ENCODE measurements at regions not wholly inside any gene's neighbourhood (a gene's known extent, or its start where the extent isn't known, plus 50 kb on each side); places are given as distances from the start of the nearest gene placed in this dataset.

DNA sequence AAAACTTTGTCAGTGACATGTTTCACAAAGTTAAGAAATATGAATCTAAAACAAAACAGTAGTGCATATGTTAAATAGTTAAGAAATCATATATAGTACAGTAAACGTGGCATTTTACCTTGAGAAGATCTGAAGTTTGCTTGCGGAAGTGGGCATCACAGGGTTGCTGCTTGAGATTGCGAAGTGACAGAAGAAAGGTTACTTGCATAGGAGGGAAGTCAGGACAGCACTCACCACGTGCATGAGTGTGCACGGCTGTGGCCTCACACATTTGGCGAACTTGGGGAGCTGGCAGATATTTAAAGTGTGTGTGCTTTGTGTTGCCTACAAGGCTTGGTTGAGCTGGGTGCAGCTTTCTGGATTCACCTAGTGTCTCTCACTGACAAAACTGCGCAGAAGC lies 431.5 kb upstream of the ARID1B start:
- TF ChIP-seq, protein P1, sequence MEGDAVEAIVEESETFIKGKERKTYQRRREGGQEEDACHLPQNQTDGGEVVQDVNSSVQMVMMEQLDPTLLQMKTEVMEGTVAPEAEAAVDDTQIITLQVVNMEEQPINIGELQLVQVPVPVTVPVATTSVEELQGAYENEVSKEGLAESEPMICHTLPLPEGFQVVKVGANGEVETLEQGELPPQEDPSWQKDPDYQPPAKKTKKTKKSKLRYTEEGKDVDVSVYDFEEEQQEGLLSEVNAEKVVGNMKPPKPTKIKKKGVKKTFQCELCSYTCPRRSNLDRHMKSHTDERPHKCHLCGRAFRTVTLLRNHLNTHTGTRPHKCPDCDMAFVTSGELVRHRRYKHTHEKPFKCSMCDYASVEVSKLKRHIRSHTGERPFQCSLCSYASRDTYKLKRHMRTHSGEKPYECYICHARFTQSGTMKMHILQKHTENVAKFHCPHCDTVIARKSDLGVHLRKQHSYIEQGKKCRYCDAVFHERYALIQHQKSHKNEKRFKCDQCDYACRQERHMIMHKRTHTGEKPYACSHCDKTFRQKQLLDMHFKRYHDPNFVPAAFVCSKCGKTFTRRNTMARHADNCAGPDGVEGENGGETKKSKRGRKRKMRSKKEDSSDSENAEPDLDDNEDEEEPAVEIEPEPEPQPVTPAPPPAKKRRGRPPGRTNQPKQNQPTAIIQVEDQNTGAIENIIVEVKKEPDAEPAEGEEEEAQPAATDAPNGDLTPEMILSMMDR (IDR thresholded peaks at IDR 0.05; ENCODE audit: poor library complexity, severe bottlenecking): no peak
- no peak overlapping the region for H3K27ac ChIP-seq (ENCODE audit: poor library complexity, severe bottlenecking)
- H3K36me3 ChIP-seq (ENCODE audit: low read depth): no peaks in the 10 kb centered on the region
- DNase-seq (ENCODE audit: low spot score) (no peak), ATAC-seq (ENCODE audit: low read depth) (no peak)
- no peak overlapping the region for H3K4me3 ChIP-seq (ENCODE audit: severe bottlenecking)
- H3K9me3 ChIP-seq (ENCODE audit: severe bottlenecking): no peaks in the 10 kb centered on the region
- H3K4me1 ChIP-seq (ENCODE audit: insufficient read depth, poor library complexity, severe bottlenecking): no peaks in the 10 kb centered on the region
- H3K27me3 ChIP-seq (ENCODE audit: insufficient read depth, poor library complexity, severe bottlenecking): peaks cover 4% of the 10 kb centered on the region

DNA sequence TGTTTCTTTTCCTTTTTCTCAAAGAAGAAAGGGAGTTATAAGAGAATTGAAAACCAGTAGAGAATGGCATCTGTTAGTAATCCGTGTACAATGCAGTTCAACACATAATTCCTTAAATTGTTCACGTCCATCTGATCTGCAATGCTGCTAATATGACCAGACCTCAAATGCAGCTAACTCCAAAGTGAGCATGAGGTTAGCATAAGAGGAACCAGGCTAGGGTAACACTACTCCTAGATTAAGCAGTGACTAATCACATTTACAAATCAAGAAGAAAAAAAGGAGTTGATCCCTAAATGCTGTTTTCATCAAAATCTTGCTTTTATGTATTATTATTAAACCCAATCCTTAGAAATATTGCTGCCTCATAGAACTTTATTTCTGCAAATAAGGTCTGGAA lies 432.7 kb upstream of the ARID1B start:
- TF ChIP-seq, protein P1 (IDR thresholded peaks at IDR 0.05; ENCODE audit: poor library complexity, severe bottlenecking): no peak
- H3K27me3 ChIP-seq (ENCODE audit: insufficient read depth, poor library complexity, severe bottlenecking): peaks cover 4% of the 10 kb centered on the region
- H3K27ac ChIP-seq (ENCODE audit: poor library complexity, severe bottlenecking): no peak overlapping the region
- H3K4me3 ChIP-seq (ENCODE audit: severe bottlenecking): no peak overlapping the region
- no peak for DNase-seq (ENCODE audit: low spot score)
- H3K4me1 ChIP-seq (ENCODE audit: insufficient read depth, poor library complexity, severe bottlenecking): no peaks in the 10 kb centered on the region
- no peak for ATAC-seq (ENCODE audit: low read depth)
- H3K9me3 ChIP-seq (ENCODE audit: severe bottlenecking): no peaks in the 10 kb centered on the region
- H3K36me3 ChIP-seq (ENCODE audit: low read depth): no peaks in the 10 kb centered on the region

DNA sequence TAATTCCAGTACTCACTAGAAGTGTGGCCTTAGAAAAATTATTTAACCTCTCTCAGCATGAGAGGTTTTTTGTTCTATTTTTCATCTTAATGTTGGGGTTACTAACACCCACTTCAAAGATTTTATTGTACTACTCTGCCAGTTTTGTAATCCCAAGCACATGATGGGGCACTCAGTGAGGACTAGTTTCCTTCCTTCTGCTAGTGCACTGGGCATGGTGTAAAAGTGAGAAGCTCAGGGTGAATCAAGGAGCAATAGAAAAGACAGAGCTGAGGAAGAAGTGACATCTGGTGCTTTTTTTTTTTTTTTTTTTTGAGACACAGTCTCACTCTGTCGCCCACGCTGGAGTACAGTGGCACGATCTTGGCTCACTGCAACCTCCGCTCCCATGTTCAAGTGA lies 439.4 kb upstream of the ARID1B start:
- no peak for DNase-seq (ENCODE audit: low spot score)
- Histone ChIP-seq H3K27me3 (ENCODE audit: insufficient read depth, poor library complexity, severe bottlenecking) (no peaks in the 10 kb centered on the region), H3K4me3 (ENCODE audit: severe bottlenecking) (no peak overlapping the region), H3K27ac (ENCODE audit: poor library complexity, severe bottlenecking) (no peak overlapping the region), H3K36me3 (ENCODE audit: low read depth) (no peaks in the 10 kb centered on the region), H3K4me1 (ENCODE audit: insufficient read depth, poor library complexity, severe bottlenecking) (no peaks in the 10 kb centered on the region), H3K9me3 (ENCODE audit: severe bottlenecking) (no peaks in the 10 kb centered on the region)
- ATAC-seq (ENCODE audit: low read depth): no peak
- TF ChIP-seq, protein P1 (IDR thresholded peaks at IDR 0.05; ENCODE audit: poor library complexity, severe bottlenecking): no peak

DNA sequence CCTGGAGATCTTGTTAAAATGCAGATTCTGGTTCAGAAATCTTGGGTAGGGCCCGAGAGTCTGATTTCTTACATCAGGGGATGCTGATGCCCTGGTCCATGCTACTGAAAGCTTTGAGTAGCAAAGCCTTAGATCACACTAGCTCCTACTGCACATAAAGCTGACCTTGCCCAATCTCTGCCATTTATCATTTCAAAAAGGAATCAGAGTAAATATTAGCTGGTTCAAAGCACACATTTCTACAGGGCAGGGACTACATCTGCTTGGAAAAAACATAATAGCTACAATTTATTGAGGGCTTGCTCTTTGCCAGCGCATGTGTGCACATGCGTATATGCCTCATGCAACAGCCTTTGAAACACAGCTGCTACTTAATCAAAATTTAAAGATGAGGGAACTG lies 440.4 kb upstream of the ARID1B start:
- Histone ChIP-seq H3K4me3 (ENCODE audit: severe bottlenecking) (no peak overlapping the region), H3K9me3 (ENCODE audit: severe bottlenecking) (no peaks in the 10 kb centered on the region), H3K36me3 (ENCODE audit: low read depth) (no peaks in the 10 kb centered on the region), H3K4me1 (ENCODE audit: insufficient read depth, poor library complexity, severe bottlenecking) (no peaks in the 10 kb centered on the region), H3K27ac (ENCODE audit: poor library complexity, severe bottlenecking) (no peak overlapping the region), H3K27me3 (ENCODE audit: insufficient read depth, poor library complexity, severe bottlenecking) (no peaks in the 10 kb centered on the region)
- TF ChIP-seq, protein P1 (IDR thresholded peaks at IDR 0.05; ENCODE audit: poor library complexity, severe bottlenecking): no peak
- ATAC-seq (ENCODE audit: low read depth) (no peak), DNase-seq (ENCODE audit: low spot score) (no peak)

DNA sequence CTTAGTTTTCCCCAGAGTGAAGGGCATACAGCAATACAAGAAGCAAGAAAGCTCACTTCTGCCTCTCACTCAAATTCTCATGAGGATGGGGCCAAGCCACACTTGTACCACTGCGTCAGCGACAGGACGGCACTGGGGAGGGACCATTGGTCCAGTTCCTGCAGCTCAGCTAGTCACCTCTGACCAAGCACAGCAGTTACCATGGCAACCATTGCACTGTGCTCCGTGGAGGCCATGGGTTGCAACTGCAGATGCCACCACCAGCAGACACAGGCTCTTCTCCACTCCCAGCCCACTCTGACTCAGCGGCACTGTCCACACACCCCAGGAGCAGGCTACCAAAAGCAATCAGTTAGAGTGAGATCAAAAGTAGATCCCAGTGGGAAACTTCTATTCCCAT lies 441.1 kb upstream of the ARID1B start:
- Histone ChIP-seq H3K27me3 (ENCODE audit: insufficient read depth, poor library complexity, severe bottlenecking) (no peaks in the 10 kb centered on the region), H3K27ac (ENCODE audit: poor library complexity, severe bottlenecking) (no peak overlapping the region), H3K4me1 (ENCODE audit: insufficient read depth, poor library complexity, severe bottlenecking) (no peaks in the 10 kb centered on the region), H3K36me3 (ENCODE audit: low read depth) (no peaks in the 10 kb centered on the region), H3K4me3 (ENCODE audit: severe bottlenecking) (no peak overlapping the region), H3K9me3 (ENCODE audit: severe bottlenecking) (no peaks in the 10 kb centered on the region)
- DNase-seq (ENCODE audit: low spot score) (no peak), ATAC-seq (ENCODE audit: low read depth) (no peak)
- TF ChIP-seq, protein P1 (IDR thresholded peaks at IDR 0.05; ENCODE audit: poor library complexity, severe bottlenecking): no peak

All from RWPE2 (cell line).